ENCODE measurements at regions not wholly inside any gene's neighbourhood (a gene's known extent, or its start where the extent isn't known, plus 50 kb on each side); places are given as distances from the start of the nearest gene placed in this dataset.
"Not testable (repeated sequence)": the region's sequence is repeated elsewhere in the genome, so short reads cannot be mapped to it uniquely, and the experiment has no call there.

DNA sequence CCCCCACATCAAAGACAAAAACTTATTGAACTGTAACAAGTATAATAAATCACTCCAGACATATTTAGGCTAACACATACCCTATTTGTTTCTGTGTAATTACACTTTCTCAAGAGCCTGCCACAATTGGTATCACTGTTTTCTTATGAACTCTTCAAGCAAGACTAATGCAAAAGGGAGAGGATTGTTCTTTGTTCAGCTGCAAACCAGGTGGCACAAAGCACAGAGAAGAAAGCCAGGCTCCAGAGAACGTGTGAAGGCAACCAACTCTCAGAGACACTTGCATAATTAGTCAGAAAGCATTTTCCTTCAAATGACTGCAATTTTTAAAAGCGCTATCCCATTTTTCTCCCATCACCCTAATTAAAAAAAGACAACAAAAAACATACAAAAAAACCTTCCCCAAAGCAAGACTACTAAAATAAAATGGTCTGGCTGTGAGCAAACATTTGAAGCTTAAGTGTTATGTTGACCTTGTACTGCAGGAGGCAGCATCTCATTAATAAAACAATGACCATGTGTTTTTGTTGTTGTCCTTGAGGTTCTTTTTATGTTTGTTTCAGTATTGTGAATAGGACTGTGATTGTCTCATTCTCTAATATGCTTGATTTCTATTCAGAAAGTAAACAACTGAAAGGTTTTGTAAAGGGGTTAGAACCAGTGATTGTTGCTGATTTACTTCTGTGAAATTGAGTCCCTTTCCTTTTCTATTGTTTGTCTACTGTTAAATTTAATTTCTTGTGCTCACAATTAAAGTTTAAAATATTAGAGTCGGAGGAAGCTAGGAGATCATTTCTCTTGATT is 452.7 kb upstream of the PDE3A start:
- 10 to 57% (median 28%) methylated on average over 1 to 3 of the region's 3 CpGs for WGBS, 10 experiments
- in situ Hi-C loops (cut with MboI; ENCODE audit: low pct_unique_long_range_greater_than_20kb in 2 of 9, low sequenced_read_pairs in 9 of 9, unreplicated experiment in 9 of 9): loop anchor here in 2 of 9 experiments (10.0 to 25.0 kb wide), 2 partner anchors 299 to 672 kb away; no protein-coding TSS in a partner anchor
- no peak overlapping the region for H3K4me3 ChIP-seq
- H3K27ac ChIP-seq: no peak overlapping the region
- ATAC-seq (replicated peaks in 6 of 8): peak; percentile 72 to 89 (median 84)
- H3K4me1 ChIP-seq (replicated peaks in 1 of 2): peaks cover 15 to 28% of the 10 kb centered on the region in 2 donors

- Histone ChIP-seq H3K4me3 (no peak overlapping the region), H3K27ac (no peak overlapping the region), H3K4me1 (replicated peaks in 1 of 2) (peaks cover 15 to 28% of the 10 kb centered on the region in 2 donors)
- WGBS, 10 experiments: 0 to 14% (median 0%) methylated on average over 1 of the region's 1 CpG; no CpG with 5 or more reads in 6 of the 10 experiments
- in situ Hi-C loops (cut with MboI; ENCODE audit: low pct_unique_long_range_greater_than_20kb in 2 of 9, low sequenced_read_pairs in 9 of 9, unreplicated experiment in 9 of 9): loop anchor here in 2 of 9 experiments (10.0 to 25.0 kb wide), 2 partner anchors 299 to 671 kb away; no protein-coding TSS in a partner anchor
- ATAC-seq (replicated peaks in 6 of 8): peak in 6 of 8 experiments; percentile 32 to 73 (median 64)
Observed at GRCh38 chr12:19916196-19916753, 452.1 kb upstream of the PDE3A start.

- in situ Hi-C loops (cut with MboI; ENCODE audit: low pct_unique_long_range_greater_than_20kb in 2 of 9, low sequenced_read_pairs in 9 of 9, unreplicated experiment in 9 of 9): loop anchor here in 2 of 9 experiments (10.0 to 25.0 kb wide), 2 partner anchors 298 to 670 kb away; no protein-coding TSS in a partner anchor
Observed at GRCh38 chr12:19916974-19917373, 451.4 kb upstream of the PDE3A start.

GRCh38 chr12:19921716-19922115 is 446.6 kb upstream of the PDE3A start:
- in situ Hi-C loops (cut with MboI; ENCODE audit: low pct_unique_long_range_greater_than_20kb in 2 of 9, low sequenced_read_pairs in 9 of 9, unreplicated experiment in 9 of 9): loop anchor here in 1 of 9 experiments (25.0 kb wide), 1 partner anchor 666 kb away; no protein-coding TSS in a partner anchor
- ATAC-seq (replicated peaks in 6 of 8); H3K4me3 ChIP-seq; H3K27ac ChIP-seq: not testable (repeated sequence)
- 63 to 100% (median 90%) methylated on average over 1 to 2 of the region's 2 CpGs; no CpG with 5 or more reads in 3 of the 10 experiments for WGBS, 10 experiments
- peaks cover 8 to 21% of the 10 kb centered on the region in 2 donors for H3K4me1 ChIP-seq (replicated peaks in 1 of 2)

More at GRCh38 chr12:19916974-19917373, 451.4 kb upstream of the PDE3A start:
- 60 to 100% (median 88%) methylated on average over 2 to 3 of the region's 3 CpGs; no CpG with 5 or more reads in 1 of the 10 experiments for WGBS, 10 experiments
- peaks cover 15 to 28% of the 10 kb centered on the region in 2 donors for H3K4me1 ChIP-seq (replicated peaks in 1 of 2)
- no peak for ATAC-seq (replicated peaks in 6 of 8)
- no peak overlapping the region for H3K4me3 ChIP-seq
- H3K27ac ChIP-seq: no peak overlapping the region

- in situ Hi-C loops (cut with MboI; ENCODE audit: low pct_unique_long_range_greater_than_20kb in 2 of 9, low sequenced_read_pairs in 9 of 9, unreplicated experiment in 9 of 9): loop anchor here in 1 of 9 experiments (25.0 kb wide), 1 partner anchor 665 kb away; no protein-coding TSS in a partner anchor
- no peak overlapping the region for H3K27ac ChIP-seq
- peaks cover 8 to 22% of the 10 kb centered on the region in 2 donors for H3K4me1 ChIP-seq (replicated peaks in 1 of 2)
- no peak for ATAC-seq (replicated peaks in 6 of 8)
- no peak overlapping the region for H3K4me3 ChIP-seq
- 0 to 100% (median 79%) methylated on average over 1 to 2 of the region's 2 CpGs for WGBS, 10 experiments
Observed at GRCh38 chr12:19922717-19923116, 445.6 kb upstream of the PDE3A start.

DNA sequence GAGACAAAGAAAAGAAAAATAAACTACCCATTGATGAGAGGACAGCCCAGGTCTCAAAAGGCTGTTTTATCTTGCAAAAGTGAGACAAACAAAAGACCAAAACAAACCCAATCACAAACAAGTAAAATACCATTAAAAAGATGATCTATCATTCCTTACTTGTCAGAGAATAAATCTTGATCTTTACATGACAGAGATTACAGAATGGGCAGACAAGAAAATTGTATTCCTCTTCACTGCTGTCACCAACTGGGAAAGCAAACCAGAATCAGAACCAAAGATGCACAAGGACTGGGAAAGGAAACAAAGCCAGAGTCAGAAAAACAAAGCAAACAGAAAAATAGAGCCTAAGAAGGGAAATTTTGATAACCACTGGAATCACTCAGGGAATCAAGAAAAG is 444.0 kb upstream of the PDE3A start:
- in situ Hi-C loops (cut with MboI; ENCODE audit: low pct_unique_long_range_greater_than_20kb in 2 of 9, low sequenced_read_pairs in 9 of 9, unreplicated experiment in 9 of 9): loop anchor here in 1 of 9 experiments (25.0 kb wide), 1 partner anchor 663 kb away; no protein-coding TSS in a partner anchor
- peak in 5 of 8 experiments; percentile 14 to 67 (median 45) for ATAC-seq (replicated peaks in 6 of 8)
- no peak overlapping the region for H3K27ac ChIP-seq
- no peak overlapping the region for H3K4me3 ChIP-seq
- H3K4me1 ChIP-seq (replicated peaks in 1 of 2): peaks cover 5 to 18% of the 10 kb centered on the region in 2 donors

DNA sequence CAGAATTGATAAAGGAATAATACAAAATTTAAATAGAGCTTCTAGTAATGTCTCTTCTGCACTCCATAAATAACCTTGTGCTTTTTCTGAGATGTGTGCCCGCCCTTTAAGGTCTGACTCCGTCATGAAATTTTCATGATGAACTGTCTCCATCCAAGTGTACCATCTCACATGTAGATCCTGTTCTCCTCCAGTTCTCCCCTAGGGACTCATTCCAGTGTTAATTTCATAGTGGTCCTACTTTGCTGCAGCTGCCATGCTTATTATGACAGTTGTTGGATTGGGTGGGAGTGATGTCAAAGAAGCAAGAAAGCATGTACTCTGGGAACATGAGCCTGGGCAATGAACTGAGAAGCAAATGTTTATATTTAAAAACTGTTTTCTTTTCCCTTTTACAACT is 442.5 kb upstream of the PDE3A start:
- in situ Hi-C loops (cut with MboI; ENCODE audit: low pct_unique_long_range_greater_than_20kb in 2 of 9, low sequenced_read_pairs in 9 of 9, unreplicated experiment in 9 of 9): loop anchor here in 1 of 9 experiments (25.0 kb wide), 1 partner anchor 436 kb away; the partner anchor contains the start of gene PDE3A

GRCh38 chr12:19926266-19926665 is 442.1 kb upstream of the PDE3A start:
- 11 to 100% (median 89%) methylated on average over 1 of the region's 1 CpG; no CpG with 5 or more reads in 2 of the 10 experiments for WGBS, 10 experiments
- Histone ChIP-seq H3K27ac (peak overlapping the region in 1 of 2 donors; percentile 11), H3K4me1 (replicated peaks in 1 of 2) (peaks cover 5 to 18% of the 10 kb centered on the region in 2 donors), H3K4me3 (no peak overlapping the region)
- ATAC-seq (replicated peaks in 6 of 8): no peak
- in situ Hi-C loops (cut with MboI; ENCODE audit: low pct_unique_long_range_greater_than_20kb in 2 of 9, low sequenced_read_pairs in 9 of 9, unreplicated experiment in 9 of 9): loop anchor here in 1 of 9 experiments (25.0 kb wide), 1 partner anchor 436 kb away; the partner anchor contains the start of gene PDE3A

More for the DNA sequence above, 442.5 kb upstream of the PDE3A start:
- ATAC-seq (replicated peaks in 6 of 8): peak in 3 of 8 experiments; percentile 42 to 75 (median 53)
- Histone ChIP-seq H3K4me1 (replicated peaks in 1 of 2) (peaks cover 5 to 18% of the 10 kb centered on the region in 2 donors), H3K27ac (no peak overlapping the region), H3K4me3 (no peak overlapping the region)
- 50 to 100% (median 76%) methylated on average over 1 to 2 of the region's 2 CpGs; no CpG with 5 or more reads in 4 of the 10 experiments for WGBS, 10 experiments

DNA sequence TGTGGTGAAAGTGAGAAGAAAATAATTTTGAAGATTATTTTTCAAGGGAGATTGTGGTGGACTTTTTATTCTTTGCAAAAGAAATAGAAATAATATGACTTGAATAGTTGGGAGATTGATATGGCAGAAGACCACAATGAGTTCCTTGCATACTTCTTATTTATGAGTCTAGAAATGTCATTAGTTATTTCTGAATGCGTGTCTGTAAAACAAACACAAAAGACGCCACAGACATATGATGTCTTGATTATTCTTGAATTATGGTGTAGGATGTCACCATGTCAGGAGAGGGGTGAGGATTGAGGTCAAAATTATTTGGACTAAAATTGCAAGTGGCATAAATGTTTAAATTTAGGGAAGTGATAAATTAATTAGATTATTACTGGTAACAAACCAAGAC is 440.7 kb upstream of the PDE3A start:
- Histone ChIP-seq H3K4me3 (no peak overlapping the region), H3K4me1 (replicated peaks in 1 of 2) (peaks cover 8 to 18% of the 10 kb centered on the region in 2 donors), H3K27ac (no peak overlapping the region)
- in situ Hi-C loops (cut with MboI; ENCODE audit: low pct_unique_long_range_greater_than_20kb in 2 of 9, low sequenced_read_pairs in 9 of 9, unreplicated experiment in 9 of 9): loop anchor here in 1 of 9 experiments (25.0 kb wide), 1 partner anchor 435 kb away; the partner anchor contains the start of gene PDE3A
- ATAC-seq (replicated peaks in 6 of 8): no peak
- WGBS, 10 experiments: 47 to 100% (median 73%) methylated on average over 1 to 2 of the region's 2 CpGs; no CpG with 5 or more reads in 1 of the 10 experiments

DNA sequence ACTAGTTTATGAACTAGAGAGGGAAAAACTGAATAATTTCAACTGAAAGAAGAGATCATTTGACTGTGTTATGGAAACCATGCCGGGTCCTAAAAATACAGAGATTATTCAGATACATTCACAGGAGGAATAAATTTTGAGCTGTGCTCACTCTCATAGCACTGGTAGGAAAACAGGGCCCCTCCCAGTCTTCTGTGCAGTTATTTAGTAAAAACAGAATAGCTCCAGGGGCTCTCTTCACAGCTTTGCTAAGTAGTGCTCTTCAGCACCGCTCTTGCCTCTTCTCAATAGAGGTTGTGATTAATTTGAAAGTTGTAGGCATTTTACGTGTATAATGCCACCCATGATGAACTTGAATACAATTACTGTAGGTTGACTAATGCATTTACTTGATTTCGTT is 435.9 kb upstream of the PDE3A start:
- WGBS, 10 experiments: 0 to 100% (median 82%) methylated on average over 1 to 4 of the region's 4 CpGs
- in situ Hi-C loops (cut with MboI; ENCODE audit: low pct_unique_long_range_greater_than_20kb in 2 of 9, low sequenced_read_pairs in 9 of 9, unreplicated experiment in 9 of 9): loop anchor here in 1 of 9 experiments (25.0 kb wide), 1 partner anchor 430 kb away; the partner anchor contains the start of gene PDE3A
- H3K4me3 ChIP-seq: no peak overlapping the region
- H3K27ac ChIP-seq: no peak overlapping the region
- peak in 3 of 8 experiments; percentile 80 to 90 (median 80) for ATAC-seq (replicated peaks in 6 of 8)
- H3K4me1 ChIP-seq (replicated peaks in 1 of 2): peaks cover 0 to 5% of the 10 kb centered on the region in 2 donors

DNA sequence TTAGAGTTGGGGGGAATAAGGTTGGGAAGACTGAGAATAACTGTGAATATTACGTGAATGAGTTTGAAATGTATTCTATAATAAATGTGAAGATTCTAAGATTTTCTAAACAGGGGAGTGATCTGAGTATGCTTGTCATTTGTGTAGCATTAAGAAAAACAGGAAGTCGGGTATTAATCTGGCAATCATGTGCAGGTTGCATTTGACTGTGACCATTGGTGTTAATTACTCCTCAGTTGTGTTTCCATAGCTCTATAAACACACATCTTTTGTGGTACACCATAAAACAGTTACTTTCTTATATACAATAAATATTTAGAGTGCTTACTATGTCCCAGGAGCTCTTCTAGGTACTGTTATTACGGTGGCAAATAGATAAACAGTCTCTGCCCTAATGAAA is 434.4 kb upstream of the PDE3A start:
- in situ Hi-C loops (cut with MboI; ENCODE audit: low pct_unique_long_range_greater_than_20kb in 2 of 9, low sequenced_read_pairs in 9 of 9, unreplicated experiment in 9 of 9): loop anchor here in 1 of 9 experiments (25.0 kb wide), 1 partner anchor 428 kb away; the partner anchor contains the start of gene PDE3A
- Histone ChIP-seq H3K27ac (no peak overlapping the region), H3K4me1 (replicated peaks in 1 of 2) (peaks cover 0 to 5% of the 10 kb centered on the region in 2 donors), H3K4me3 (no peak overlapping the region)
- 22 to 100% (median 89%) methylated on average over 1 to 3 of the region's 3 CpGs for WGBS, 10 experiments
- no peak for ATAC-seq (replicated peaks in 6 of 8)

GRCh38 chr12:19937161-19937560 is 431.2 kb upstream of the PDE3A start:
- WGBS, 10 experiments: 56 to 100% (median 88%) methylated on average over 2 to 6 of the region's 6 CpGs
- Histone ChIP-seq H3K27ac (no peak overlapping the region), H3K4me1 (replicated peaks in 1 of 2) (peaks cover 0 to 5% of the 10 kb centered on the region in 2 donors), H3K4me3 (no peak overlapping the region)
- ATAC-seq (replicated peaks in 6 of 8): no peak
- in situ Hi-C loops (cut with MboI; ENCODE audit: low pct_unique_long_range_greater_than_20kb in 2 of 9, low sequenced_read_pairs in 9 of 9, unreplicated experiment in 9 of 9): loop anchor here in 1 of 9 experiments (25.0 kb wide), 1 partner anchor 425 kb away; the partner anchor contains the start of gene PDE3A
